Body of pancreas (tissue), 4 donors: ENCODE measurements at regions not wholly inside any gene's neighbourhood (a gene's known extent, or its start where the extent isn't known, plus 50 kb on each side); places are given as distances from the start of the nearest gene placed in this dataset.

Source experiments
- POLR2A ChIP-seq, 3 donors: fragments of 450-650 bp; IDR thresholded peaks; one replicate each; pipeline ENCODE4 v1.6.1; 2016; ENCODE audit warnings: antibody characterized with exemption in 3 of 3, mild to moderate bottlenecking in 2 of 3
- TF ChIP-seq, protein P1 (sequence below), 7 experiments: fragments of 450-650 bp in 4 of 7; fragments of 200-600 bp in 3 of 7; sonication (generic) in 3 of 7; IDR thresholded peaks; one replicate each; pipeline ENCODE4 v1.5.1; 2016 to 2019; ENCODE audit warnings: antibody characterized with exemption in 7 of 7

- TF ChIP-seq, protein P1, sequence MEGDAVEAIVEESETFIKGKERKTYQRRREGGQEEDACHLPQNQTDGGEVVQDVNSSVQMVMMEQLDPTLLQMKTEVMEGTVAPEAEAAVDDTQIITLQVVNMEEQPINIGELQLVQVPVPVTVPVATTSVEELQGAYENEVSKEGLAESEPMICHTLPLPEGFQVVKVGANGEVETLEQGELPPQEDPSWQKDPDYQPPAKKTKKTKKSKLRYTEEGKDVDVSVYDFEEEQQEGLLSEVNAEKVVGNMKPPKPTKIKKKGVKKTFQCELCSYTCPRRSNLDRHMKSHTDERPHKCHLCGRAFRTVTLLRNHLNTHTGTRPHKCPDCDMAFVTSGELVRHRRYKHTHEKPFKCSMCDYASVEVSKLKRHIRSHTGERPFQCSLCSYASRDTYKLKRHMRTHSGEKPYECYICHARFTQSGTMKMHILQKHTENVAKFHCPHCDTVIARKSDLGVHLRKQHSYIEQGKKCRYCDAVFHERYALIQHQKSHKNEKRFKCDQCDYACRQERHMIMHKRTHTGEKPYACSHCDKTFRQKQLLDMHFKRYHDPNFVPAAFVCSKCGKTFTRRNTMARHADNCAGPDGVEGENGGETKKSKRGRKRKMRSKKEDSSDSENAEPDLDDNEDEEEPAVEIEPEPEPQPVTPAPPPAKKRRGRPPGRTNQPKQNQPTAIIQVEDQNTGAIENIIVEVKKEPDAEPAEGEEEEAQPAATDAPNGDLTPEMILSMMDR (IDR thresholded peaks at IDR 0.05): no peak
- TF ChIP-seq POLR2A (IDR thresholded peaks at IDR 0.05): no peak
These were observed 83.7 kb upstream of the SPATS2L start for GRCh38 chr2:200222791-200223190.
